GM21367 (cell line): ENCODE measurements at regions not wholly inside any gene's neighbourhood (a gene's known extent, or its start where the extent isn't known, plus 50 kb on each side); places are given as distances from the start of the nearest gene placed in this dataset.
"Not testable (repeated sequence)": the region's sequence is repeated elsewhere in the genome, so short reads cannot be mapped to it uniquely, and the experiment has no call there.

Experiments
- ATAC-seq: cut with Tn5 transposase; IDR thresholded peaks from one replicate; pipeline ENCODE4 v1.9.1; 2021; ENCODE audit not compliant: unreplicated experiment

DNA sequence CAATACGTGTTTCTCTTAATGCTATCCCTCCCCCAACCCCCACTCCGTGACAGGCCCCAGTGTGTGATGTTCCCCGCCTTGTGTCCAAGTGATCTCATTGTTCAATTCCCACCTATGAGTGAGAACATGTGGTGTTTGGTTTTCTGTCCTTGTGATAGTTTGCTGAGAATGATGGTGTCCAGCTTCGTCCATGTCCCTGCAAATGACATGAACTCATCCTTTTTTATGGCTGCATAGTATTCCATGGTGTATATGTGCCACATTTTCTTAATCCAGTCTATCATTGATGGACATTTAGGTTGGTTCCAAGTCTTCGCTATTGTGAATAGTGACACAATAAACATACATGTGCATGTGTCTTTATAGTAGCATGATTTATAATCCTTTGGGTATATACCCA is 52.5 kb downstream of the KIAA0408 start:
- ATAC-seq = not testable (repeated sequence)

- no peak for ATAC-seq
Measured at GRCh38 chr6:127406122-127406521, 53.1 kb downstream of the KIAA0408 start.

DNA sequence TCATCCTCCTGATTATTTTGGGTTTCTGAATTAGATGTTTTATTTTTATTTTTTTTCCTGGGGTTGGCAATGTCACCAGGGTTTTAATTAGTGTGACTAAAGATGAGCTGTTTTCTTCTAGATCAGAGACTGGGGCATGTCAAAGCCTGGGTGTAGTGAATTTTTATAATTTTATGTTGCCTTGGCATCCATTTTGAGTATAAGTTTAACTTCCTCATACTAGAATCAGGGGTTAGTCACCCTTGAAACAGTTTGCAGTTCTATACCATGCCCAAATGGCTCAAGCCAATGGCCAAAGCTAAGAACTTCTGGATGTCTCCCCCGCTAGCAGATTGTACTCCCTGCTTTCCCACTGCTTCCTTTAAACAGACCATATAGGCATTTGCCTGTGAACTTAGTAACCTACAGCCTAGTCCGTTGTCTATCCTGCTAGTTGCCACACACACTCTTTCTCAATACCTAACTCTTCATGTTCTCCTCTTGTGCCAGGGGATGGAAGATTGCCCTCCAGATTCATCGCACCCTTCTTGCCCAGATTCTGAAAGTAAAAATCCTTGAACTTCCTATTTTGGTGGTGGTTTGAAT is 54.5 kb downstream of the KIAA0408 start:
- ATAC-seq = no peak

- ATAC-seq = peak; percentile 76
Measured at GRCh38 chr6:127404133-127404532, 55.1 kb downstream of the KIAA0408 start.

DNA sequence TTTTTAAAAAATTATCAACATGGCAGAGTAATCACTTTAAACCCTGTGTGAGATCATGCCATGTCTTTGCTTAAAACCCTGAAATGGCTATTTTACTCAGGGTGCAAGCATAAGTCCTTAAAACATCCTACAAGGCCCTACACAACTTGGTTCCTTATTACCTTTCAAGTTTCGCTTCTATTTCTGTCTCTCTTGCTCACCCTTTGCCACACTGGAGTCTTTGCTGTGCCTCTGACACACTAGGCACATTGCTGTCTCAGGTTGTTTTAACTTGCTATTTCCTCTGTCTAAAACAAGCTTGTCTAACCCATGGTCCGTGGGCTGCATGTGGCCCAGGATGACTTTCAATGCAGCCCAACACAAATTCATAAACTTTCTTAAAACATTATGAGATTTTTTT is 55.6 kb downstream of the KIAA0408 start:
- peak; percentile 88 for ATAC-seq

- ATAC-seq = no peak
Measured at GRCh38 chr6:127402890-127403617, 56.1 kb downstream of the KIAA0408 start.

DNA sequence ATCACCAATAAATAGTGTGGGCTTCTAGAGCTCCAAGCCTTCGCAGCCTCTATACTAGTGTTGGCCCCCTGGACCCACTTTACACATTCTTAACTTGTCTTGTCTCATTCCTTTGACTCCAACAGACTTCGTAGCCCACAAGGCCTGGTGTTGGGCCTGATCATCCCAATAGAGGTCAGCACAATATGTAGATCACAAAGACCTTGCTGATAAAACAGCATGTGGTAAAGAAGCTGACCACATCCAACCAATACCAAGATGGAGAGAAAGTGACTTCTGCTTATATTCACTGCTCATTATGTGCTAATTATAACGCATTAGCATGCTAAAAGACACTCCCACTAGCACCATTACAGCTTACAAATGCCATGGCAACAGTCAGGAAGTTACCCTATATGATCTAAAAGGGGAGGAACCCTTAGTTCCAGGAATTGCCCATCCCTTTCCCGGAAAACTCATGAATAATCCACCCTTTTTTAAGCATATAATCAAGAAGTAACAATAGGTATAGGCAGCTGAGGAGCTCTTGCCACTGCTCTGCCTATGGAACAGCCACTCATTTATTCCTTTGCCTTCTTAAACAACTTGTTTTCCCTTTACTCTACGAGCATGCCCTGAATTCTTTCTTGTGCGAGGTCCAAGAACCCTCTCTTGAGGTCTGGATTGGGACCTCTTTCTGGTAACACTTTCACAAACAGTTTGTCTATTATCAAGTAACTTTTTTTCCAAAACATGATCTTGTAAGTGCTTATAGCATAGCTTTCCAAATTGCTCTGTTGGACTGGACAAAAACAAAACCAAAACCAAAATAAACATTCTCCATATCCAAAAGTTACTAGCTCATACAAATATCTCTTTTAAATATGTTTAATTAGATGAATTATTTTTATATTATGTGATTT is 54.6 kb upstream of the ECHDC1 start:
- no peak for ATAC-seq

DNA sequence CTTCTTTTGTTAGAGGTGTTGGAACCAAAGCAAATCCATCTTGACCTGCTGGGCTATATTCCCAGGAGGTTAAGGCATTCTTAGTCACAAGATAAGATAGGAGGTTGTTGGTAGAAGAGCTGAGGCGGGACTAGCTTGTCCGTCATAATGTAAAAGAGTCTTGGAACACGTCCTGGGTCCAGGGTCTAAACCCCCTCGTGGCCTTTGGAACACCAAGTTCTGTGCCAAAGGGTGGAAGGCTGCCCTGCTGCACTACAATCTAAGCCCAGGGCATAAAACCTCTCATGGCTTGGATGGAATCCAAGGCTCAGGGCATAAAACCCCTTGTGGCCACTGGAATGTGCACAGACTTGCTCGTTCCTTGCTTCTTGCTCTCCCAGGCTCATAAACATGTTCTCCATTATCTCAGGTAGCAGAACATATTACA is 53.8 kb upstream of the ECHDC1 start:
- not testable (repeated sequence) for ATAC-seq
